ENCODE measurements at regions not wholly inside any gene's neighbourhood (a gene's known extent, or its start where the extent isn't known, plus 50 kb on each side); places are given as distances from the start of the nearest gene placed in this dataset.
"Not testable (repeated sequence)": the region's sequence is repeated elsewhere in the genome, so short reads cannot be mapped to it uniquely, and the experiment has no call there.

DNA sequence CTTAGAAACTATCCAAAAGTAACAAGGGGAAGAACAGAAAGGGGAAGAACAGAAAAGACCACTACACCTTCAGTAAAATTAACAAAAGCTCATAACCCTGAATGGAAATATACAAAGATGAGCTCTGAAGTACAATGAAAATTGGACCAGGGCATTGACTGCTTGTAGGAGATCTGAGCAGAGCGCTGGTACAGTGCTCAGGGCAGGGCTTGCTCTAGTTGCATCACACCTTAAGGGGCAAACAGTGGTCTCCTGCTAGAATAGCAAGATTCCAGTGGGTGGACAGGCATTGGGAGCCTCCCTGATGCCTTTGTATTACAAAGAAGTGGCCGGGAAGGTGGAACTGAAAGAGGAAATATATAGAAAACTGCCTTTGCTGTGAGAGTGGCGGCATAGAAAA, 111.9 kb upstream of the RGS1 start:
- ATAC-seq (peak; percentile 35 to 66; a peak in 2 of 6 replicates), FAIRE-seq (no peak), DNase-seq (ENCODE audit: low read depth in 1 of 2, low spot score in 1 of 2) (no peak)
- ChIA-PET CTCF (no interaction called here), POLR2A (no interaction called here)
- 31% methylated on average over 3 of the region's 3 CpGs for WGBS (ENCODE audit: missing lambda C conversion rate)
- Histone ChIP-seq H3K9me3 (0 out of 3 replicates have a peak, but pooled peaks cover 2% of the 10 kb centered on the region), H3K4me3 (no peak overlapping the region), H3K4me1 (no peaks in the 10 kb centered on the region), H3K4me2 (no peak overlapping the region), H3K27ac (no peak overlapping the region)
- TF ChIP-seq EHMT2 (IDR thresholded peaks at IDR 0.05; ENCODE audit: low read depth) (no peak), HEYL (CRISPR knock-in tag; IDR thresholded peaks at IDR 0.05) (no peak), HOXB5 (CRISPR knock-in tag; IDR thresholded peaks at IDR 0.05) (no peak), CBX8 (IDR thresholded peaks at IDR 0.05) (no peak), FOSL2 (IDR thresholded peaks at IDR 0.05) (no peak), FOSL2 (CRISPR knock-in tag; IDR thresholded peaks at IDR 0.05) (no peak)
- TF ChIP-seq, protein P1, sequence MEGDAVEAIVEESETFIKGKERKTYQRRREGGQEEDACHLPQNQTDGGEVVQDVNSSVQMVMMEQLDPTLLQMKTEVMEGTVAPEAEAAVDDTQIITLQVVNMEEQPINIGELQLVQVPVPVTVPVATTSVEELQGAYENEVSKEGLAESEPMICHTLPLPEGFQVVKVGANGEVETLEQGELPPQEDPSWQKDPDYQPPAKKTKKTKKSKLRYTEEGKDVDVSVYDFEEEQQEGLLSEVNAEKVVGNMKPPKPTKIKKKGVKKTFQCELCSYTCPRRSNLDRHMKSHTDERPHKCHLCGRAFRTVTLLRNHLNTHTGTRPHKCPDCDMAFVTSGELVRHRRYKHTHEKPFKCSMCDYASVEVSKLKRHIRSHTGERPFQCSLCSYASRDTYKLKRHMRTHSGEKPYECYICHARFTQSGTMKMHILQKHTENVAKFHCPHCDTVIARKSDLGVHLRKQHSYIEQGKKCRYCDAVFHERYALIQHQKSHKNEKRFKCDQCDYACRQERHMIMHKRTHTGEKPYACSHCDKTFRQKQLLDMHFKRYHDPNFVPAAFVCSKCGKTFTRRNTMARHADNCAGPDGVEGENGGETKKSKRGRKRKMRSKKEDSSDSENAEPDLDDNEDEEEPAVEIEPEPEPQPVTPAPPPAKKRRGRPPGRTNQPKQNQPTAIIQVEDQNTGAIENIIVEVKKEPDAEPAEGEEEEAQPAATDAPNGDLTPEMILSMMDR (IDR thresholded peaks at IDR 0.05) = no peak

DNA sequence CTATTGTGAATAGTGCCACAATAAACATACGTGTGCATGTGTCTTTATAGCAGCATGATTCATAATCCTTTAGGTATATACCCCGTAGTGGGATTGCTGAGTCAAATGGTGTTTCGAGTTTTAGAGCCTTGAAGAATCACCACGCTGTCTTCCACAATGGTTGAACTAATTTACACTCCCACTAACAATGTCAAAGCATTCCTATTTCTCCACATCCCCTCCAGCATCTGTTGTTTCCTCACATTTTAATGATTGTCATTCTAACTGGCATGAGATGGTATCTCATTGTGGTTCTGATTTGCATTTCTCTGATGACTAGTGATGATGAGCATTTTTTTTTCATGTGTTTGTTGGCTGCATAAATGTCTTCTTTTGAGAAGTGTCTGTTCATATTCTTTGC, 110.4 kb upstream of the RGS1 start:
- H3K4me3 ChIP-seq; H3K9me3 ChIP-seq; CTCF ChIA-PET; H3K4me2 ChIP-seq; FAIRE-seq; DNase-seq (ENCODE audit: low read depth in 1 of 2, low spot score in 1 of 2); ATAC-seq; POLR2A ChIA-PET; H3K4me1 ChIP-seq; H3K27ac ChIP-seq: not testable (repeated sequence)
- WGBS (ENCODE audit: missing lambda C conversion rate) = 36% methylated on average over 4 of the region's 4 CpGs

DNA sequence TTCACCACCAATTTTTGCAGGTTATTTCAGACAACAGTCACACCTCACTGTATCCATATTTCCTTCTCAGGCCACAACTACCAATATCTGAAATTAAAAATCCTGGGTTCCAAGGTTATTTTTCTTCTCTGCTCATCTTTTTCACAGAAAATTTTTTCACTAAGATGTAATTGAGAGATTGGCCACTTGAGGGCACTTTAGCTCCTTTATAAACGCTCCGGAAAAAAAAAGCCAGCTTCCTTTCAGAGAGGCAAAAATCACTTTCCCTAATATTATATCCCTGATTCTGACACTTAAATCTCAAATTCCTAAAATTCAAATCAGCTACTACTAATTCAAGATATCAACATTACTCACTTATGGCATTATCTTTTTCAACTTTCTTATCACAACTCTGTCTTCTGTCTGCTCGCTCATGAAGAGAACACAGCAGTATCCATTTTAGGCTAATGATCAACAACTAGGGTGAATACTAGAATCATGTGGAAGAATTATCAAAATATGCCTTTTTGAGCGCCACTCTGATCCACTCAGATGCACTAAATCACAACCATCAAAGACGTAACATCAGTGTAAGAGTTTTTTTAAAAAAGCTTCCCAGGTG, 101.4 kb upstream of the RGS1 start:
- ATAC-seq = no peak
- ChIA-PET CTCF (interaction anchor here (0.7 to 4.1 kb wide), 23 partner anchors 11 to 647 kb away, joined by 3 to 52 read pairs (median 6); partner anchors contain the start of gene CDC73), POLR2A (interaction anchor here (0.9 to 1.6 kb wide), 2 partner anchors 333 to 334 kb away, joined by 4 to 7 read pairs; no protein-coding TSS in a partner anchor)
- peak; percentile 59 for FAIRE-seq
- Histone ChIP-seq H3K4me2 (no peak overlapping the region), H3K4me3 (no peak overlapping the region), H3K9me3 (no peaks in the 10 kb centered on the region), H3K27ac (no peak overlapping the region), H3K4me1 (no peaks in the 10 kb centered on the region)
- TF ChIP-seq, protein P1 (IDR thresholded peaks at IDR 0.05) = peak; percentile 83
- TF ChIP-seq SMC3 (IDR thresholded peaks at IDR 0.05) (peak; percentile 76), ZFP36 (IDR thresholded peaks at IDR 0.05; ENCODE audit: borderline replicate concordance, partially characterized antibody) (no peak), RAD21 (conservative IDR thresholded peaks at IDR 0.05 in 1 of 2, IDR thresholded peaks at IDR 0.05 in 1 of 2) (peak; percentile 72 to 88), CBX8 (IDR thresholded peaks at IDR 0.05) (no peak)
- TF ChIP-seq, protein P2, sequence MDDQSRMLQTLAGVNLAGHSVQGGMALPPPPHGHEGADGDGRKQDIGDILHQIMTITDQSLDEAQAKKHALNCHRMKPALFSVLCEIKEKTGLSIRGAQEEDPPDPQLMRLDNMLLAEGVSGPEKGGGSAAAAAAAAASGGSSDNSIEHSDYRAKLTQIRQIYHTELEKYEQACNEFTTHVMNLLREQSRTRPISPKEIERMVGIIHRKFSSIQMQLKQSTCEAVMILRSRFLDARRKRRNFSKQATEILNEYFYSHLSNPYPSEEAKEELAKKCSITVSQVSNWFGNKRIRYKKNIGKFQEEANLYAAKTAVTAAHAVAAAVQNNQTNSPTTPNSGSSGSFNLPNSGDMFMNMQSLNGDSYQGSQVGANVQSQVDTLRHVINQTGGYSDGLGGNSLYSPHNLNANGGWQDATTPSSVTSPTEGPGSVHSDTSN (IDR thresholded peaks at IDR 0.05) = no peak
- 33% methylated on average over 5 of the region's 5 CpGs for WGBS (ENCODE audit: missing lambda C conversion rate)
- DNase-seq (ENCODE audit: low read depth in 1 of 2, low spot score in 1 of 2) = peak in 1 of 2 experiments; percentile 30

DNA sequence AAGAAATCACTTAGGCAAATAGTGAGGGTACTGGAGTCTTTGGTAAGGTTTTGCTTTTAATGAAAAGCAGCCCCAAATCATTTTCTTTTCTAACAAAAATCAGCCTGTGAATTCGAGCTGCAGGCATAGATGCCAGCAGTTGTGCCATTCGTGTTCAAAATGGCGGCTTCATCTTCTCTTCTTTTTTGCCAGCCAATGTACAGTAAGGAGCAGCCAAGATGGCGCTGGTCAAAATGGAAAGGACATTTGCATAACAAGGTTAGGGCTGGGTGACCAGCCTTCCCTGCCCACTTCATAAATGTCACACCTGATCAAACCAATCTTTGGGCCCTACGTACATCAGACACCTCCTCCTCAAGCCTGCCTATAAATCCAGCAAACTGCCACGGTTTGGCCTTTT, 100.2 kb upstream of the RGS1 start:
- ChIA-PET POLR2A (interaction anchor here (1.6 kb wide), 1 partner anchor 332 kb away, joined by 7 read pairs; no protein-coding TSS in a partner anchor), CTCF (interaction anchor here (0.6 to 4.1 kb wide), 8 partner anchors 106 to 557 kb away, joined by 3 to 52 read pairs (median 14); no protein-coding TSS in a partner anchor)
- no peak for FAIRE-seq

More for the DNA sequence above, 100.2 kb upstream of the RGS1 start:
- TF ChIP-seq CBX2 (IDR thresholded peaks at IDR 0.05; ENCODE audit: borderline replicate concordance, low read depth) = no peak
- no peak for TF ChIP-seq MYC (IDR thresholded peaks at IDR 0.05; ENCODE audit: borderline replicate concordance, low read length)
- TF ChIP-seq ZSCAN20 (CRISPR knock-in tag; IDR thresholded peaks at IDR 0.05) = no peak
- TF ChIP-seq, protein P3, sequence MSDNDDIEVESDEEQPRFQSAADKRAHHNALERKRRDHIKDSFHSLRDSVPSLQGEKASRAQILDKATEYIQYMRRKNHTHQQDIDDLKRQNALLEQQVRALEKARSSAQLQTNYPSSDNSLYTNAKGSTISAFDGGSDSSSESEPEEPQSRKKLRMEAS (IDR thresholded peaks at IDR 0.05) = no peak
- no peak for TF ChIP-seq SREBF2 (IDR thresholded peaks at IDR 0.05)
- TF ChIP-seq RARB (CRISPR knock-in tag; IDR thresholded peaks at IDR 0.05) = no peak
- TF ChIP-seq, protein P4, sequence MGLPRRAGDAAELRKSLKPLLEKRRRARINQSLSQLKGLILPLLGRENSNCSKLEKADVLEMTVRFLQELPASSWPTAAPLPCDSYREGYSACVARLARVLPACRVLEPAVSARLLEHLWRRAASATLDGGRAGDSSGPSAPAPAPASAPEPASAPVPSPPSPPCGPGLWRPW (IDR thresholded peaks at IDR 0.05) = no peak
- no peak for TF ChIP-seq HEYL (CRISPR knock-in tag; IDR thresholded peaks at IDR 0.05)
- no peak for TF ChIP-seq PHF8 (IDR thresholded peaks at IDR 0.05; ENCODE audit: borderline replicate concordance, low read depth)
- no peak for TF ChIP-seq KDM5A (IDR thresholded peaks at IDR 0.05)
- TF ChIP-seq SMC3 (IDR thresholded peaks at IDR 0.05) = no peak
- TF ChIP-seq HDAC2 (IDR thresholded peaks at IDR 0.05) = no peak
- TF ChIP-seq, protein P5, sequence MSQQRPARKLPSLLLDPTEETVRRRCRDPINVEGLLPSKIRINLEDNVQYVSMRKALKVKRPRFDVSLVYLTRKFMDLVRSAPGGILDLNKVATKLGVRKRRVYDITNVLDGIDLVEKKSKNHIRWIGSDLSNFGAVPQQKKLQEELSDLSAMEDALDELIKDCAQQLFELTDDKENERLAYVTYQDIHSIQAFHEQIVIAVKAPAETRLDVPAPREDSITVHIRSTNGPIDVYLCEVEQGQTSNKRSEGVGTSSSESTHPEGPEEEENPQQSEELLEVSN (IDR thresholded peaks at IDR 0.05; ENCODE audit: borderline replicate concordance, low read depth) = no peak
- TF ChIP-seq, protein P2 (IDR thresholded peaks at IDR 0.05) = no peak
- no peaks in the 10 kb centered on the region for H3K4me1 ChIP-seq
- H3K4me3 ChIP-seq = no peak overlapping the region
- no peak for ATAC-seq
- H3K9me3 ChIP-seq = no peaks in the 10 kb centered on the region
- H3K27ac ChIP-seq = no peak overlapping the region
- WGBS (ENCODE audit: missing lambda C conversion rate) = 75% methylated on average over 6 of the region's 6 CpGs
- H3K4me2 ChIP-seq = no peak overlapping the region
- no peak for DNase-seq (ENCODE audit: low read depth in 1 of 2, low spot score in 1 of 2)

Measured in A549 (cell line).